ENCODE measurements at regions not wholly inside any gene's neighbourhood (a gene's known extent, or its start where the extent isn't known, plus 50 kb on each side); places are given as distances from the start of the nearest gene placed in this dataset.

DNA sequence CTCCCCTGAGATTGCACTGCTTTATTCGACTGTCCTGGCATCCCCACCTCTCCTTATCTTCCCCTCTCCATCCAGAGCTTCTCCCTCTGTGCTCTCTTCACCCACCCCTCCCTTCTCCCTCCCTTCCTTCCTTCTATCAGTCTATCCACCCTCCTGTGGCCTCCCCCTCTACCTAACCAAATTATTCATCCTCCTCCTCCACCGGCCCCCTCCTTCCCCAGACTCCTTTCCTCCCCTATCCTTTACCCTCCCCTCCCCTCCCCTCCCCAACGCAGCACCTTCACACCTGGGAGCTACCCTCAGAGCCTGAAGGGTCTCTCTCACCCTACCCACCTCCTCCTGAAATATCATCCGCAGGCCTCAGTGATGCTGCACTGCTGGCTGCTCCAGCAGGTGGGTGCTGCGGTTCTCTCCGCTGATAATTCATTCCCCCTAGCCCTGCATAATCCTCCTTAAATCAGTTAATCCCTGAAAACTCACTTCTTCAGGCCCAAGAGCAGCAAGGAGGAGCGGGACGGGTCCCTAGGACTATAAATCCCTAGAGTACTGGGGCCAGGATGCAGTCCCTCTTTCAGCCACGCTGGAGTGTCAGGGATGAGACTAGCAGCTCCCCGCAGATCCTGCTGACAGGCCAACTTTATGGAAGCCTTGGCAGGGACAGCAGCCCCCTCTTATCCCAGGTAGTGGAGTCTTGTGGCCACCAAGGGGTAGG, 97.8 kb downstream of the PCDH1 start:
- Histone ChIP-seq H3K27me3 (no peaks in the 10 kb centered on the region), H3K4me3 (no peak overlapping the region), H3K36me3 (no peaks in the 10 kb centered on the region), H3K27ac (no peak overlapping the region), H3K9me3 (no peaks in the 10 kb centered on the region), H3K4me1 (no peaks in the 10 kb centered on the region)
- TF ChIP-seq, protein P1, sequence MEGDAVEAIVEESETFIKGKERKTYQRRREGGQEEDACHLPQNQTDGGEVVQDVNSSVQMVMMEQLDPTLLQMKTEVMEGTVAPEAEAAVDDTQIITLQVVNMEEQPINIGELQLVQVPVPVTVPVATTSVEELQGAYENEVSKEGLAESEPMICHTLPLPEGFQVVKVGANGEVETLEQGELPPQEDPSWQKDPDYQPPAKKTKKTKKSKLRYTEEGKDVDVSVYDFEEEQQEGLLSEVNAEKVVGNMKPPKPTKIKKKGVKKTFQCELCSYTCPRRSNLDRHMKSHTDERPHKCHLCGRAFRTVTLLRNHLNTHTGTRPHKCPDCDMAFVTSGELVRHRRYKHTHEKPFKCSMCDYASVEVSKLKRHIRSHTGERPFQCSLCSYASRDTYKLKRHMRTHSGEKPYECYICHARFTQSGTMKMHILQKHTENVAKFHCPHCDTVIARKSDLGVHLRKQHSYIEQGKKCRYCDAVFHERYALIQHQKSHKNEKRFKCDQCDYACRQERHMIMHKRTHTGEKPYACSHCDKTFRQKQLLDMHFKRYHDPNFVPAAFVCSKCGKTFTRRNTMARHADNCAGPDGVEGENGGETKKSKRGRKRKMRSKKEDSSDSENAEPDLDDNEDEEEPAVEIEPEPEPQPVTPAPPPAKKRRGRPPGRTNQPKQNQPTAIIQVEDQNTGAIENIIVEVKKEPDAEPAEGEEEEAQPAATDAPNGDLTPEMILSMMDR (IDR thresholded peaks at IDR 0.05): no peak
- no peak for TF ChIP-seq POLR2A (IDR thresholded peaks at IDR 0.05)
- DNase-seq: no peak

DNA sequence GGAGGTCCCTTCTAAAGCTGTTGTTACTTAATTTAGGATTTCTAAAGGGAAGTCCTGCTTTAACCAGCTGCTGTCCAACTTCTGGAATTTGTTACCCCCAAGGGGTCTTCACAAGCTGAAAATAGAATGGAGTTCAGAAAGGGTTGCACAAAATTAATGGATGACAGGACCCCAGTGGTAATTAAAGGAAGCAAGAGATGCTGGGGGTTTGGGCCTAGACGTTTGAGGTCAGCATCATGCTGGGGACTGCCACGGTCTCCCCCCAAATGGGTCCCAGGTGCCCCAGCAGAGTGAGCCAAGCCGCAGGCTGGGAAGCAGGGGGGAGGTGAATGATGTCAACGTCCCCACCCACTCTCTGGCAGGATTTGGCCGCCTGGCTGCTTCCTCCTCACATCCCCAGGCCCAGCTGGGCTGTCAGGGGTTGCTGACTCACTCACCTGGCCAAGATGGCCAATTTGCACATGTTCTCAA, 97.5 kb upstream of the ARAP3 start:
- DNase-seq: no peak
- no peak for TF ChIP-seq POLR2A (IDR thresholded peaks at IDR 0.05)
- TF ChIP-seq, protein P1 (IDR thresholded peaks at IDR 0.05): no peak
- no peaks in the 10 kb centered on the region for H3K36me3 ChIP-seq
- no peaks in the 10 kb centered on the region for H3K4me1 ChIP-seq
- no peak overlapping the region for H3K27ac ChIP-seq
- no peaks in the 10 kb centered on the region for H3K27me3 ChIP-seq
- no peak overlapping the region for H3K4me3 ChIP-seq
- no peaks in the 10 kb centered on the region for H3K9me3 ChIP-seq

DNA sequence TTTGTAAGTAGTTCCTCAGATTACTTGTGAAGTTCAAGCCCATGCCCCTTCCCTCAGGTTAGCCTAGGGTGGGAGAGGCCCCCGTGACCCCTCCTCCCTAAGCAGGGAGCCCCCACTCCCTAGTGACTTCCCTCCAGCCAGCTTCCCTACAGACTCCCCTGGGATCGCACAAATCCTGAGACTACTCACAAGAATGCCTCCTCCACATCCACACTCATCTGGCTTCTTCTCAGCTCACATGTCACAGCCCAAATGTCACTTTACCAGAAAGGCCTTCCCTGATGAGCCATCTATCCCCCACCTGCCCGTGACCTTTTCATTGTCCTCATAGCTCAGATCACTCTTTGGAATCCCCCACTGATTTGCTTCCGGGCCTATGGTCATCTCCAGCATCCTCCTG, 96.7 kb upstream of the ARAP3 start:
- no peak for DNase-seq
- Histone ChIP-seq H3K27ac (no peak overlapping the region), H3K9me3 (no peaks in the 10 kb centered on the region), H3K27me3 (no peaks in the 10 kb centered on the region), H3K4me1 (no peaks in the 10 kb centered on the region), H3K4me3 (no peak overlapping the region), H3K36me3 (no peaks in the 10 kb centered on the region)
- no peak for TF ChIP-seq POLR2A (IDR thresholded peaks at IDR 0.05)
- TF ChIP-seq, protein P1 (IDR thresholded peaks at IDR 0.05): no peak

DNA sequence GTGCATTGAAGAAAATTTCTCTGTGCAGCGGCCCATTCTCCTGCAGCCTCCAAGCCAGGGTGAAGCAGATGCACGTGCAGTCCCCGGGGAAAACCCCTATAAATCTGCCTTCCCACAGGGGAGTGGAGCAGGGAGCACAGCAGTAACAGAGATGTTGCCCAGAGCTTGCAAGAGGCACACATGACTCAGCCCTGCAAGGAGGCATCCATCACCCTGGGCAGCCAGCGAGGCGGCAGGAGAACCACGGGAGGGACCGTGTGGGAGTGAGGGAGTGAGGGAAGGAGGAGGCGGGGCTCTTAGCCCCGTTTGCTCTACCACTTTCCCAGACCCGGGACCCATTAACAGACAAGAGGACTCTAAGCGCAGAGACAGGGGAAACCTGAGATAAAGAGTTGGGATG, 96.2 kb upstream of the ARAP3 start:
- H3K27ac ChIP-seq: no peak overlapping the region
- no peaks in the 10 kb centered on the region for H3K36me3 ChIP-seq
- H3K9me3 ChIP-seq: no peaks in the 10 kb centered on the region
- no peak overlapping the region for H3K4me3 ChIP-seq
- TF ChIP-seq, protein P1 (IDR thresholded peaks at IDR 0.05): no peak
- no peak for TF ChIP-seq POLR2A (IDR thresholded peaks at IDR 0.05)
- no peak for DNase-seq
- no peaks in the 10 kb centered on the region for H3K4me1 ChIP-seq
- no peaks in the 10 kb centered on the region for H3K27me3 ChIP-seq

DNA sequence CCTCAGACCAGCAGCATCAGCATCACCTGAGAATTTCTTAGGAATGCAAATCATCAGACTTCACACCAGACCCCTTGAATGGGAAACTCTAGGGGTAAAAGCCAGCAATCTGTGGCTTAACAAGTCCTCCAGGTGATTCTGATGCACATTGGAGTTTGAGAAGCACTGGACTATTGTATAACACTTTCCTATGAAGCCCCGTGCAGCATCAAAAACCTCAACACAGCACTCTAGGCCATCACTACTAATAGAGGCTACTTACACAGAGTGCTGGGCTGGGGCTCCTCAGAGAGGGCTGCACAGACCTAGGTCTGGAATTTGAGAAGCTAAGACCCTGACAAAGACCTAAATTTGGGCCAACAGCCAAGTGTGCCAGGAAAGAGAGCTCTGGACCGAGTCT, 95.7 kb upstream of the ARAP3 start:
- TF ChIP-seq POLR2A (IDR thresholded peaks at IDR 0.05): no peak
- TF ChIP-seq, protein P1 (IDR thresholded peaks at IDR 0.05): no peak
- H3K27me3 ChIP-seq: no peaks in the 10 kb centered on the region
- no peak overlapping the region for H3K4me3 ChIP-seq
- H3K27ac ChIP-seq: no peak overlapping the region
- no peaks in the 10 kb centered on the region for H3K36me3 ChIP-seq
- no peaks in the 10 kb centered on the region for H3K9me3 ChIP-seq
- H3K4me1 ChIP-seq: no peaks in the 10 kb centered on the region
- DNase-seq: no peak
